EL (cell line): ENCODE measurements at regions not wholly inside any gene's neighbourhood (a gene's known extent, or its start where the extent isn't known, plus 50 kb on each side); places are given as distances from the start of the nearest gene placed in this dataset.

Experiments
- DNase-seq: peaks from one replicate; pipeline ENCODE4 v3.0.0-alpha.2; 2016

- DNase-seq, result peak; percentile 73
These were observed 197.7 kb downstream of the CD47 start for GRCh38 chr3:107892955-107893624.

- peak; percentile 94 for DNase-seq
These were observed 205.9 kb downstream of the CD47 start for GRCh38 chr3:107884719-107885460.

GRCh38 chr3:107884028-107884427 is 206.8 kb downstream of the CD47 start:
- no peak for DNase-seq

- no peak for DNase-seq
These were observed 207.9 kb downstream of the CD47 start for GRCh38 chr3:107882881-107883280.

- no peak for DNase-seq
These were observed 208.6 kb downstream of the CD47 start for GRCh38 chr3:107882261-107882660.

- DNase-seq, result no peak
These were observed 209.3 kb downstream of the CD47 start for GRCh38 chr3:107881509-107881908.

- no peak for DNase-seq
These were observed 210.1 kb downstream of the CD47 start for GRCh38 chr3:107880702-107881101.

- DNase-seq, result no peak
These were observed 212.9 kb downstream of the CD47 start for GRCh38 chr3:107877936-107878335.

- no peak for DNase-seq
These were observed 219.7 kb downstream of the CD47 start for GRCh38 chr3:107870943-107871638.

GRCh38 chr3:107870096-107870495 is 220.7 kb downstream of the CD47 start:
- DNase-seq, result no peak

GRCh38 chr3:107868449-107868848 is 222.4 kb downstream of the CD47 start:
- no peak for DNase-seq

- no peak for DNase-seq
These were observed 228.9 kb downstream of the CD47 start for GRCh38 chr3:107861904-107862303.

- DNase-seq, result no peak
These were observed 229.4 kb downstream of the CD47 start for GRCh38 chr3:107861422-107861821.
